SK-N-SH (cell line): ENCODE measurements at regions not wholly inside any gene's neighbourhood (a gene's known extent, or its start where the extent isn't known, plus 50 kb on each side); places are given as distances from the start of the nearest gene placed in this dataset.

Experiments
- CTCF ChIA-PET: fragments of 300-600, 350-600 bp; formaldehyde crosslinking; extraction: SDS; loops from one replicate; lab custom pipeline; 2021; lab: Yijun Ruan, JAX
- POLR2A ChIA-PET: fragments of 350-600 bp; sonication (Branson Sonifier 250); formaldehyde crosslinking; extraction: SDS; loops from one replicate; lab custom pipeline; 2020; ENCODE audit warnings: antibody characterized with exemption, inconsistent platforms; lab: Yijun Ruan, JAX
- DNase-seq: peaks from one replicate; pipeline ENCODE4 v3.0.0; 2012
- H2AFZ ChIP-seq: fragments of 200-600 bp; sonication (generic); 2 replicates; pipeline ENCODE4 v1.8.1; 2016; ENCODE audit warnings: antibody characterized with exemption, mild to moderate bottlenecking, low read depth
- H3F3A ChIP-seq: fragments of 200-600 bp; sonication (generic); replicated peaks from 2 replicates; pipeline ENCODE3; 2016; ENCODE audit warnings: antibody characterized with exemption, mild to moderate bottlenecking; ENCODE audit not compliant: insufficient read depth
- H3K27ac ChIP-seq, 2 experiments: fragments of 200-500 bp in 1 of 2; fragments of 200-600 bp in 1 of 2; sonication (Bioruptor generic) in 1 of 2; sonication (generic), shearing (Covaris generic) in 1 of 2; 2 replicates each; pipeline versions ENCODE4 v1.5.1 to v1.6.1; 2014 to 2016; ENCODE audit warnings: low read depth in 2 of 2, inconsistent platforms in 1 of 2, low read length in 1 of 2, mild to moderate bottlenecking in 1 of 2, mixed read lengths in 1 of 2
- H3K27me3 ChIP-seq: fragments of 200-600 bp; sonication (generic), shearing (Covaris generic); 2 replicates; pipeline ENCODE4 v1.6.1; 2016; ENCODE audit warnings: mixed run types; ENCODE audit not compliant: insufficient read depth
- H3K36me3 ChIP-seq, 2 experiments: fragments of 200-500 bp in 1 of 2; fragments of 200-600 bp in 1 of 2; sonication (Bioruptor generic) in 1 of 2; sonication (generic) in 1 of 2; replicated peaks in 1 of 2; 2 replicates each; pipeline versions ENCODE3 to v1.5.1; 2014 to 2016; ENCODE audit warnings: low read length in 1 of 2, mild to moderate bottlenecking in 1 of 2; ENCODE audit not compliant: insufficient read depth in 2 of 2, control insufficient read depth in 1 of 2
- H3K4me1 ChIP-seq, 2 experiments: fragments of 200-500 bp in 1 of 2; fragments of 200-600 bp in 1 of 2; sonication (Bioruptor generic) in 1 of 2; sonication (generic), shearing (Covaris generic) in 1 of 2; 2 replicates each; pipeline versions ENCODE4 v1.5.1 to v1.6.1; 2014 to 2016; ENCODE audit warnings: low read depth in 1 of 2, low read length in 1 of 2, mixed run types in 1 of 2; ENCODE audit not compliant: insufficient read depth in 2 of 2, control insufficient read depth in 1 of 2
- H3K4me2 ChIP-seq: fragments of 200-600 bp; sonication (generic), shearing (Covaris generic); 2 replicates; pipeline ENCODE4 v1.6.1; 2017; ENCODE audit warnings: mixed run types
- H3K4me3 ChIP-seq, 2 experiments: fragments of 200-500 bp in 1 of 2; fragments of 200-600 bp in 1 of 2; sonication (Bioruptor generic) in 1 of 2; sonication (generic), shearing (Covaris generic) in 1 of 2; 2 replicates each; pipeline versions ENCODE4 v1.5.1 to v1.8.1; 2014 to 2016; ENCODE audit warnings: low read depth in 2 of 2, inconsistent platforms in 1 of 2, low read length in 1 of 2, mild to moderate bottlenecking in 1 of 2, mixed read lengths in 1 of 2, moderate library complexity in 1 of 2
- H3K79me2 ChIP-seq: fragments of 200-600 bp; sonication (generic); 2 replicates; pipeline ENCODE4 v1.8.1; 2017; ENCODE audit warnings: mild to moderate bottlenecking; ENCODE audit not compliant: insufficient read depth
- H3K9ac ChIP-seq: fragments of 200-600 bp; sonication (generic); 2 replicates; pipeline ENCODE4 v1.6.1; 2017; ENCODE audit warnings: mixed run types
- H3K9me2 ChIP-seq: fragments of 200-600 bp; sonication (generic); 2 replicates; pipeline ENCODE4 v1.6.1; 2017; ENCODE audit warnings: mixed run types
- H3K9me3 ChIP-seq: fragments of 200-600 bp; sonication (generic); 2 replicates; pipeline ENCODE4 v1.6.1; 2017; ENCODE audit warnings: mixed run types, mild to moderate bottlenecking, moderate library complexity
- H4K20me1 ChIP-seq: fragments of 200-600 bp; sonication (generic); 2 replicates; pipeline ENCODE4 v1.6.1; 2017; ENCODE audit warnings: mild to moderate bottlenecking, mixed run types; ENCODE audit not compliant: insufficient read depth
- CHD2 ChIP-seq: fragments of 150-350 bp; IDR thresholded peaks from 2 replicates; pipeline ENCODE4 v1.6.1; 2018; ENCODE audit warnings: low read length; ENCODE audit not compliant: partially characterized antibody
- ELF1 ChIP-seq: IDR thresholded peaks from 2 replicates; pipeline ENCODE4 v1.4.0; 2012
- EP300 ChIP-seq, 2 experiments: IDR thresholded peaks; 2 replicates each; pipeline versions ENCODE4 v1.4.0 to v1.6.1; 2012; ENCODE audit warnings: borderline replicate concordance in 1 of 2, low read depth in 1 of 2, low read length in 1 of 2
- FOSL2 ChIP-seq: IDR thresholded peaks from 2 replicates; pipeline ENCODE4 v1.4.0; 2012; ENCODE audit warnings: low read depth, mild to moderate bottlenecking, moderate library complexity, borderline replicate concordance
- FOXJ3 ChIP-seq: sonication (generic); formaldehyde crosslinking; IDR thresholded peaks from 2 replicates; pipeline ENCODE4 v1.5.1; 2020; ENCODE audit warnings: mild to moderate bottlenecking, missing genetic modification reagents
- FOXM1 ChIP-seq: IDR thresholded peaks from 2 replicates; pipeline ENCODE4 v1.4.0; 2012; ENCODE audit warnings: low read depth, mild to moderate bottlenecking
- JUND ChIP-seq: IDR thresholded peaks from 2 replicates; pipeline ENCODE4 v1.4.0; 2012
- MXI1 ChIP-seq: IDR thresholded peaks from 2 replicates; pipeline ENCODE4 v1.6.1; 2012; ENCODE audit warnings: mild to moderate bottlenecking, low read depth, low read length, improper control_type of control experiment
- NFIC ChIP-seq: IDR thresholded peaks from 2 replicates; pipeline ENCODE4 v1.4.0; 2012; ENCODE audit warnings: borderline replicate concordance
- NRF1 ChIP-seq: IDR thresholded peaks from 2 replicates; pipeline ENCODE4 v1.6.1; 2012; ENCODE audit warnings: low read depth, mild to moderate bottlenecking, low read length
- POLR2AphosphoS5 ChIP-seq: IDR thresholded peaks from 2 replicates; pipeline ENCODE4 v1.6.1; 2012; ENCODE audit warnings: low read depth, low read length
- RCOR1 ChIP-seq: fragments of 150-350 bp; IDR thresholded peaks from 2 replicates; pipeline ENCODE4 v1.6.1; 2017; ENCODE audit warnings: antibody characterized with exemption, low read length
- RFX5 ChIP-seq: IDR thresholded peaks from 2 replicates; pipeline ENCODE4 v1.6.1; 2012; ENCODE audit warnings: mild to moderate bottlenecking, improper control_type of control experiment, low read length
- RXRA ChIP-seq: IDR thresholded peaks from 2 replicates; pipeline ENCODE4 v1.4.0; 2012; ENCODE audit warnings: low read depth, mild to moderate bottlenecking, borderline replicate concordance
- SIN3A ChIP-seq: IDR thresholded peaks from 2 replicates; pipeline ENCODE4 v1.6.1; 2012; ENCODE audit warnings: low read depth, mild to moderate bottlenecking, low read length, moderate library complexity, borderline replicate concordance
- TCF12 ChIP-seq: IDR thresholded peaks from 2 replicates; pipeline ENCODE4 v1.4.0; 2012
- TEAD4 ChIP-seq: IDR thresholded peaks from 2 replicates; pipeline ENCODE4 v1.4.0; 2012; ENCODE audit warnings: mild to moderate bottlenecking, borderline replicate concordance; ENCODE audit not compliant: insufficient read depth
- YY1 ChIP-seq: IDR thresholded peaks from 2 replicates; pipeline ENCODE4 v1.4.0; 2012; ENCODE audit warnings: low read depth, mild to moderate bottlenecking
- WGBS: methylation state at CpG from one replicate; pipeline ENCODE4 v1.1.6; 2017; ENCODE audit warnings: low lambda C conversion rate; 5-methylcytosine and 5-hydroxymethylcytosine counted together
- TF ChIP-seq, protein P1 (sequence below): fragments of 150-350 bp; IDR thresholded peaks from 2 replicates; pipeline ENCODE4 v1.6.1; 2017; ENCODE audit warnings: antibody characterized with exemption, low read length, low read depth, borderline replicate concordance
- TF ChIP-seq, protein P2 (sequence below): IDR thresholded peaks from 2 replicates; pipeline ENCODE4 v1.6.1; 2012; ENCODE audit warnings: mild to moderate bottlenecking, low read depth, low read length, moderate library complexity
- TF ChIP-seq, protein P3 (sequence below): IDR thresholded peaks from 2 replicates; pipeline ENCODE4 v1.4.0; 2012; ENCODE audit warnings: low read depth, borderline replicate concordance

DNA sequence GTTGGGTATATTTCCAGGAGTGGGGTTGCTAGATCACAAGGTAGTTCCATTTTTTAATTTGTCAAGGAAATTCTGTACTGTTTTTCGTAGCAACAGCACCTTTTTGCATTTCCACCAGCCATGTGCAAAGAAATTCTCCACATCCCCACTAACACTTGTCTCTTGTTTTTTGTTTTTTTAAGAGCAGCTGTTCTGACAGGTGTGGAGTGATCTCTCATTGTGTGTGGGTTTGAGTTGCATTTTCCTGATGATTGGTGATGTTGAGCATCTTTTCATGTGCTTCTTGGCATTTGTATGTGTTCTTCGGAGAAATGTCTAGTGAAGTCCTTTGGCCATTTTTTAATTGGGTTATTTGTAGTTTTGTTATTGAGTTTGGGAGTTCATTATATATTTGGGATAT, 80.3 kb upstream of the PUDP start (continued):
- TF ChIP-seq, protein P1, sequence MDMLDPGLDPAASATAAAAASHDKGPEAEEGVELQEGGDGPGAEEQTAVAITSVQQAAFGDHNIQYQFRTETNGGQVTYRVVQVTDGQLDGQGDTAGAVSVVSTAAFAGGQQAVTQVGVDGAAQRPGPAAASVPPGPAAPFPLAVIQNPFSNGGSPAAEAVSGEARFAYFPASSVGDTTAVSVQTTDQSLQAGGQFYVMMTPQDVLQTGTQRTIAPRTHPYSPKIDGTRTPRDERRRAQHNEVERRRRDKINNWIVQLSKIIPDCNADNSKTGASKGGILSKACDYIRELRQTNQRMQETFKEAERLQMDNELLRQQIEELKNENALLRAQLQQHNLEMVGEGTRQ: no peak
- no peak for TF ChIP-seq POLR2AphosphoS5
- no peak for TF ChIP-seq JUND
- no peak for TF ChIP-seq TEAD4
- TF ChIP-seq MXI1: no peak
- no peak for TF ChIP-seq YY1
- TF ChIP-seq NRF1: no peak
- no peak for TF ChIP-seq NFIC
- TF ChIP-seq FOXJ3 (CRISPR knock-in tag): no peak
- no peak for TF ChIP-seq FOXM1
- no peak for TF ChIP-seq RCOR1

DNA sequence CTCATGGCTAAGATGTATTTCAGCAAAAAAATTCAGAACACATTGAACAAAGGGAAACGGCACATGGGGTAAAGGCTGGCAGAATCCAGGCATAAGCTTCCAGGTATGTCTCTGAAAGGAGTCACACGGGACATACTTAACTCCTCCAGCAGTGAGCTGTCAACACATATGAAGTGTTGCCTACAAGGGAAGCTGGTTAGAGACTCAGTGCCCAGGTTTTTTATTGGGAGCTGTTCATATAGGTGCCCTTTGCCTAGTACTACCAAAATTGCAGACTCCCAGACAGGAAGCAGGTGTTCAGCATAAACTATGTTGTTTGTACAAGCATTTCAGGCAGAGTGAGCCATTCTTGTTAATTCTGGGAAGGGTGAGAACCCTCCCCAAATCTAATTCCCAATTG, 77.4 kb upstream of the PUDP start:
- no peak overlapping the region for H3K4me2 ChIP-seq
- H2AFZ ChIP-seq: no peak overlapping the region
- H3K4me1 ChIP-seq: no peaks in the 10 kb centered on the region
- H3K4me3 ChIP-seq: no peak overlapping the region
- no peaks in the 10 kb centered on the region for H3K79me2 ChIP-seq
- 15% methylated on average over 2 of the region's 2 CpGs for WGBS
- no peaks in the 10 kb centered on the region for H3K9me2 ChIP-seq
- no peaks in the 10 kb centered on the region for H3K36me3 ChIP-seq
- H3K9me3 ChIP-seq: no peaks in the 10 kb centered on the region
- H3K27me3 ChIP-seq: no peaks in the 10 kb centered on the region
- H3K9ac ChIP-seq: no peak overlapping the region
- POLR2A ChIA-PET: no interaction called here
- CTCF ChIA-PET: no interaction called here
- H3F3A ChIP-seq: no peaks in the 10 kb centered on the region
- TF ChIP-seq ELF1: no peak
- no peak for TF ChIP-seq NFIC
- TF ChIP-seq, protein P2, sequence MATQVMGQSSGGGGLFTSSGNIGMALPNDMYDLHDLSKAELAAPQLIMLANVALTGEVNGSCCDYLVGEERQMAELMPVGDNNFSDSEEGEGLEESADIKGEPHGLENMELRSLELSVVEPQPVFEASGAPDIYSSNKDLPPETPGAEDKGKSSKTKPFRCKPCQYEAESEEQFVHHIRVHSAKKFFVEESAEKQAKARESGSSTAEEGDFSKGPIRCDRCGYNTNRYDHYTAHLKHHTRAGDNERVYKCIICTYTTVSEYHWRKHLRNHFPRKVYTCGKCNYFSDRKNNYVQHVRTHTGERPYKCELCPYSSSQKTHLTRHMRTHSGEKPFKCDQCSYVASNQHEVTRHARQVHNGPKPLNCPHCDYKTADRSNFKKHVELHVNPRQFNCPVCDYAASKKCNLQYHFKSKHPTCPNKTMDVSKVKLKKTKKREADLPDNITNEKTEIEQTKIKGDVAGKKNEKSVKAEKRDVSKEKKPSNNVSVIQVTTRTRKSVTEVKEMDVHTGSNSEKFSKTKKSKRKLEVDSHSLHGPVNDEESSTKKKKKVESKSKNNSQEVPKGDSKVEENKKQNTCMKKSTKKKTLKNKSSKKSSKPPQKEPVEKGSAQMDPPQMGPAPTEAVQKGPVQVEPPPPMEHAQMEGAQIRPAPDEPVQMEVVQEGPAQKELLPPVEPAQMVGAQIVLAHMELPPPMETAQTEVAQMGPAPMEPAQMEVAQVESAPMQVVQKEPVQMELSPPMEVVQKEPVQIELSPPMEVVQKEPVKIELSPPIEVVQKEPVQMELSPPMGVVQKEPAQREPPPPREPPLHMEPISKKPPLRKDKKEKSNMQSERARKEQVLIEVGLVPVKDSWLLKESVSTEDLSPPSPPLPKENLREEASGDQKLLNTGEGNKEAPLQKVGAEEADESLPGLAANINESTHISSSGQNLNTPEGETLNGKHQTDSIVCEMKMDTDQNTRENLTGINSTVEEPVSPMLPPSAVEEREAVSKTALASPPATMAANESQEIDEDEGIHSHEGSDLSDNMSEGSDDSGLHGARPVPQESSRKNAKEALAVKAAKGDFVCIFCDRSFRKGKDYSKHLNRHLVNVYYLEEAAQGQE: no peak
- no peak for TF ChIP-seq RXRA
- no peak for TF ChIP-seq FOSL2
- no peak for TF ChIP-seq YY1
- TF ChIP-seq CHD2: no peak
- TF ChIP-seq EP300 (IDR thresholded peaks at IDR 0.05; ENCODE audit: borderline replicate concordance in 1 of 2, low read depth in 1 of 2, low read length in 1 of 2): no peak
- TF ChIP-seq FOXM1: no peak
- TF ChIP-seq RFX5: no peak
- no peak for TF ChIP-seq FOXJ3 (CRISPR knock-in tag)
- TF ChIP-seq, protein P1: no peak
- TF ChIP-seq TCF12: no peak
- TF ChIP-seq SIN3A: no peak
- TF ChIP-seq, protein P3, sequence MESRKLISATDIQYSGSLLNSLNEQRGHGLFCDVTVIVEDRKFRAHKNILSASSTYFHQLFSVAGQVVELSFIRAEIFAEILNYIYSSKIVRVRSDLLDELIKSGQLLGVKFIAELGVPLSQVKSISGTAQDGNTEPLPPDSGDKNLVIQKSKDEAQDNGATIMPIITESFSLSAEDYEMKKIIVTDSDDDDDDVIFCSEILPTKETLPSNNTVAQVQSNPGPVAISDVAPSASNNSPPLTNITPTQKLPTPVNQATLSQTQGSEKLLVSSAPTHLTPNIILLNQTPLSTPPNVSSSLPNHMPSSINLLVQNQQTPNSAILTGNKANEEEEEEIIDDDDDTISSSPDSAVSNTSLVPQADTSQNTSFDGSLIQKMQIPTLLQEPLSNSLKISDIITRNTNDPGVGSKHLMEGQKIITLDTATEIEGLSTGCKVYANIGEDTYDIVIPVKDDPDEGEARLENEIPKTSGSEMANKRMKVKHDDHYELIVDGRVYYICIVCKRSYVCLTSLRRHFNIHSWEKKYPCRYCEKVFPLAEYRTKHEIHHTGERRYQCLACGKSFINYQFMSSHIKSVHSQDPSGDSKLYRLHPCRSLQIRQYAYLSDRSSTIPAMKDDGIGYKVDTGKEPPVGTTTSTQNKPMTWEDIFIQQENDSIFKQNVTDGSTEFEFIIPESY: no peak
- no peak for TF ChIP-seq MXI1
- no peak for TF ChIP-seq JUND
- no peak overlapping the region for H3K27ac ChIP-seq
- DNase-seq: no peak
- no peaks in the 10 kb centered on the region for H4K20me1 ChIP-seq
